GM18861 (cell line): ENCODE measurements at regions not wholly inside any gene's neighbourhood (a gene's known extent, or its start where the extent isn't known, plus 50 kb on each side); places are given as distances from the start of the nearest gene placed in this dataset.

ENCODE experiments used
- ATAC-seq: cut with Tn5 transposase; IDR thresholded peaks from one replicate; pipeline ENCODE4 v1.9.1; 2021; ENCODE audit not compliant: unreplicated experiment

GRCh38 chr3:5787861-5788488 lies 600.5 kb downstream of the EDEM1 start:
- no peak for ATAC-seq

GRCh38 chr3:5788496-5788895 lies 601.0 kb downstream of the EDEM1 start:
- ATAC-seq = no peak

- ATAC-seq = no peak
These were observed 604.1 kb downstream of the EDEM1 start for GRCh38 chr3:5791558-5791957.

GRCh38 chr3:5796541-5796940 lies 609.0 kb downstream of the EDEM1 start:
- ATAC-seq = no peak

GRCh38 chr3:5798809-5799208 lies 611.3 kb downstream of the EDEM1 start:
- no peak for ATAC-seq

GRCh38 chr3:5799398-5799797 lies 611.9 kb downstream of the EDEM1 start:
- ATAC-seq = no peak

- ATAC-seq = no peak
These were observed 613.5 kb downstream of the EDEM1 start for GRCh38 chr3:5800965-5801364.

- ATAC-seq = no peak
These were observed 618.7 kb downstream of the EDEM1 start for GRCh38 chr3:5806192-5806591.

GRCh38 chr3:5809586-5810246 lies 622.2 kb downstream of the EDEM1 start:
- ATAC-seq = no peak

- no peak for ATAC-seq
These were observed 623.5 kb downstream of the EDEM1 start for GRCh38 chr3:5811016-5811415.

- no peak for ATAC-seq
These were observed 626.0 kb downstream of the EDEM1 start for GRCh38 chr3:5813521-5813920.

GRCh38 chr3:5822843-5823242 lies 635.3 kb downstream of the EDEM1 start:
- no peak for ATAC-seq

- ATAC-seq = no peak
These were observed 639.0 kb downstream of the EDEM1 start for GRCh38 chr3:5826467-5826866.

GRCh38 chr3:5828251-5828650 lies 640.7 kb downstream of the EDEM1 start:
- no peak for ATAC-seq

GRCh38 chr3:5840056-5840455 lies 652.5 kb downstream of the EDEM1 start:
- no peak for ATAC-seq

- ATAC-seq = no peak
These were observed 654.1 kb downstream of the EDEM1 start for GRCh38 chr3:5841599-5841998.

GRCh38 chr3:5846261-5846660 lies 658.8 kb downstream of the EDEM1 start:
- ATAC-seq = no peak

- no peak for ATAC-seq
These were observed 673.6 kb downstream of the EDEM1 start for GRCh38 chr3:5861151-5861550.

- ATAC-seq = no peak
These were observed 687.4 kb downstream of the EDEM1 start for GRCh38 chr3:5874931-5875341.

GRCh38 chr3:5888851-5889250 lies 701.3 kb downstream of the EDEM1 start:
- no peak for ATAC-seq

GRCh38 chr3:5889374-5889773 lies 701.9 kb downstream of the EDEM1 start:
- no peak for ATAC-seq

GRCh38 chr3:5891711-5892110 lies 704.2 kb downstream of the EDEM1 start:
- no peak for ATAC-seq

- ATAC-seq = no peak
These were observed 710.6 kb downstream of the EDEM1 start for GRCh38 chr3:5898106-5898505.
